Stimulated activated effector memory CD8-positive, alpha-beta T cell treated with anti-CD3 and anti-CD28 coated beads, Interleukin-12 subunit alpha, Interleukin-12 subunit beta, amount 100 ng/mL, for 72 hours (primary cell): ENCODE measurements at regions not wholly inside any gene's neighbourhood (a gene's known extent, or its start where the extent isn't known, plus 50 kb on each side); places are given as distances from the start of the nearest gene placed in this dataset.

Experiments
- ATAC-seq: fragments of 150-1000 bp; cut with Tn5 transposase; 2 replicates; pipeline ENCODE4 v1.10.0; 2021
- DNase-seq, 2 donors: peaks; one replicate each; pipeline ENCODE4 v3.0.0; 2021 to 2022; ENCODE audit warnings: low spot score in 2 of 2
- H3K27ac Mint-ChIP-seq: one replicate; pipeline ENCODE4 v1.8.0; 2022; ENCODE audit warnings: mild to moderate bottlenecking, mixed read lengths
- H3K36me3 Mint-ChIP-seq: one replicate; pipeline ENCODE4 v1.8.0; 2022; ENCODE audit warnings: mild to moderate bottlenecking, mixed read lengths
- H3K4me1 Mint-ChIP-seq: one replicate; pipeline ENCODE4 v1.8.0; 2022; ENCODE audit warnings: mixed read lengths
- H3K4me3 Mint-ChIP-seq: one replicate; pipeline ENCODE4 v1.8.0; 2022; ENCODE audit warnings: mild to moderate bottlenecking, mixed read lengths
- H3K9me3 Mint-ChIP-seq: one replicate; pipeline ENCODE4 v1.8.0; 2022; ENCODE audit warnings: mixed read lengths

GRCh38 chr11:70880416-70880815 lies 372.0 kb downstream of the SHANK2 start:
- no peaks in the 10 kb centered on the region for H3K4me1 Mint-ChIP-seq
- no peaks in the 10 kb centered on the region for H3K9me3 Mint-ChIP-seq
- H3K27ac Mint-ChIP-seq = no peak overlapping the region
- no peaks in the 10 kb centered on the region for H3K36me3 Mint-ChIP-seq
- ATAC-seq = no peak
- no peak overlapping the region for H3K4me3 Mint-ChIP-seq
- no peak for DNase-seq

GRCh38 chr11:70881948-70882715 lies 370.2 kb downstream of the SHANK2 start:
- no peak overlapping the region for H3K27ac Mint-ChIP-seq
- no peaks in the 10 kb centered on the region for H3K9me3 Mint-ChIP-seq
- no peaks in the 10 kb centered on the region for H3K36me3 Mint-ChIP-seq
- no peak for ATAC-seq
- H3K4me1 Mint-ChIP-seq = no peaks in the 10 kb centered on the region
- H3K4me3 Mint-ChIP-seq = no peak overlapping the region
- no peak for DNase-seq

- H3K9me3 Mint-ChIP-seq = no peaks in the 10 kb centered on the region
- H3K4me1 Mint-ChIP-seq = no peaks in the 10 kb centered on the region
- H3K36me3 Mint-ChIP-seq = no peaks in the 10 kb centered on the region
- H3K4me3 Mint-ChIP-seq = no peak overlapping the region
- no peak for DNase-seq
- no peak overlapping the region for H3K27ac Mint-ChIP-seq
- no peak for ATAC-seq
Measured at GRCh38 chr11:70882716-70883085, 369.7 kb downstream of the SHANK2 start.

GRCh38 chr11:70883323-70883940 lies 368.9 kb downstream of the SHANK2 start:
- DNase-seq (no peak), ATAC-seq (peak; percentile 19)
- no peaks in the 10 kb centered on the region for H3K4me1 Mint-ChIP-seq
- no peaks in the 10 kb centered on the region for H3K9me3 Mint-ChIP-seq
- no peaks in the 10 kb centered on the region for H3K36me3 Mint-ChIP-seq
- no peak overlapping the region for H3K27ac Mint-ChIP-seq
- no peak overlapping the region for H3K4me3 Mint-ChIP-seq

GRCh38 chr11:70883973-70884623 lies 368.3 kb downstream of the SHANK2 start:
- peak; percentile 6 for ATAC-seq
- H3K27ac Mint-ChIP-seq = no peak overlapping the region

GRCh38 chr11:70885281-70886231 lies 366.8 kb downstream of the SHANK2 start:
- no peak overlapping the region for H3K27ac Mint-ChIP-seq
- H3K9me3 Mint-ChIP-seq = no peaks in the 10 kb centered on the region
- no peak for ATAC-seq
- no peaks in the 10 kb centered on the region for H3K36me3 Mint-ChIP-seq
- no peak overlapping the region for H3K4me3 Mint-ChIP-seq
- H3K4me1 Mint-ChIP-seq = no peaks in the 10 kb centered on the region
- DNase-seq = no peak

More at GRCh38 chr11:70883973-70884623, 368.3 kb downstream of the SHANK2 start:
- Mint-ChIP-seq H3K9me3 (no peaks in the 10 kb centered on the region), H3K36me3 (no peaks in the 10 kb centered on the region), H3K4me3 (no peak overlapping the region), H3K4me1 (no peaks in the 10 kb centered on the region)
- no peak for DNase-seq

- H3K4me1 Mint-ChIP-seq = no peaks in the 10 kb centered on the region
- DNase-seq = no peak
- no peak overlapping the region for H3K4me3 Mint-ChIP-seq
- no peaks in the 10 kb centered on the region for H3K36me3 Mint-ChIP-seq
- no peaks in the 10 kb centered on the region for H3K9me3 Mint-ChIP-seq
- no peak overlapping the region for H3K27ac Mint-ChIP-seq
- no peak for ATAC-seq
Measured at GRCh38 chr11:70886256-70886655, 366.1 kb downstream of the SHANK2 start.

GRCh38 chr11:70886676-70887541 lies 365.5 kb downstream of the SHANK2 start:
- DNase-seq = no peak
- no peak overlapping the region for H3K27ac Mint-ChIP-seq

GRCh38 chr11:70887542-70887827 lies 364.9 kb downstream of the SHANK2 start:
- ATAC-seq (no peak), DNase-seq (no peak)
- no peaks in the 10 kb centered on the region for H3K4me1 Mint-ChIP-seq
- H3K27ac Mint-ChIP-seq = no peak overlapping the region
- H3K9me3 Mint-ChIP-seq = no peaks in the 10 kb centered on the region
- H3K36me3 Mint-ChIP-seq = no peaks in the 10 kb centered on the region
- H3K4me3 Mint-ChIP-seq = no peak overlapping the region

More at GRCh38 chr11:70886676-70887541, 365.5 kb downstream of the SHANK2 start:
- ATAC-seq = no peak
- H3K4me3 Mint-ChIP-seq = no peak overlapping the region
- no peaks in the 10 kb centered on the region for H3K9me3 Mint-ChIP-seq
- no peaks in the 10 kb centered on the region for H3K36me3 Mint-ChIP-seq
- no peaks in the 10 kb centered on the region for H3K4me1 Mint-ChIP-seq

GRCh38 chr11:70888061-70888460 lies 364.3 kb downstream of the SHANK2 start:
- ATAC-seq (no peak), DNase-seq (no peak)
- Mint-ChIP-seq H3K4me3 (no peak overlapping the region), H3K4me1 (no peaks in the 10 kb centered on the region), H3K36me3 (no peaks in the 10 kb centered on the region), H3K27ac (no peak overlapping the region), H3K9me3 (no peaks in the 10 kb centered on the region)

- Mint-ChIP-seq H3K4me3 (no peak overlapping the region), H3K27ac (no peak overlapping the region), H3K4me1 (no peaks in the 10 kb centered on the region), H3K9me3 (no peaks in the 10 kb centered on the region), H3K36me3 (no peaks in the 10 kb centered on the region)
- ATAC-seq (no peak), DNase-seq (no peak)
Measured at GRCh38 chr11:70889411-70889810, 363.0 kb downstream of the SHANK2 start.

GRCh38 chr11:70891844-70892380 lies 360.5 kb downstream of the SHANK2 start:
- DNase-seq (no peak), ATAC-seq (no peak)
- no peak overlapping the region for H3K4me3 Mint-ChIP-seq
- H3K27ac Mint-ChIP-seq = no peak overlapping the region
- no peaks in the 10 kb centered on the region for H3K9me3 Mint-ChIP-seq
- no peaks in the 10 kb centered on the region for H3K4me1 Mint-ChIP-seq
- no peaks in the 10 kb centered on the region for H3K36me3 Mint-ChIP-seq

GRCh38 chr11:70892889-70893288 lies 359.5 kb downstream of the SHANK2 start:
- Mint-ChIP-seq H3K4me3 (no peak overlapping the region), H3K36me3 (no peaks in the 10 kb centered on the region), H3K27ac (no peak overlapping the region), H3K4me1 (no peaks in the 10 kb centered on the region), H3K9me3 (no peaks in the 10 kb centered on the region)
- ATAC-seq (peak; percentile 15), DNase-seq (no peak)

- ATAC-seq = no peak
- Mint-ChIP-seq H3K9me3 (peaks cover 3% of the 10 kb centered on the region), H3K4me3 (no peak overlapping the region), H3K36me3 (no peaks in the 10 kb centered on the region), H3K27ac (no peak overlapping the region), H3K4me1 (no peaks in the 10 kb centered on the region)
- DNase-seq = no peak
Measured at GRCh38 chr11:70894566-70895365, 357.6 kb downstream of the SHANK2 start.
